ENCODE measurements at regions not wholly inside any gene's neighbourhood (a gene's known extent, or its start where the extent isn't known, plus 50 kb on each side); places are given as distances from the start of the nearest gene placed in this dataset.

DNA sequence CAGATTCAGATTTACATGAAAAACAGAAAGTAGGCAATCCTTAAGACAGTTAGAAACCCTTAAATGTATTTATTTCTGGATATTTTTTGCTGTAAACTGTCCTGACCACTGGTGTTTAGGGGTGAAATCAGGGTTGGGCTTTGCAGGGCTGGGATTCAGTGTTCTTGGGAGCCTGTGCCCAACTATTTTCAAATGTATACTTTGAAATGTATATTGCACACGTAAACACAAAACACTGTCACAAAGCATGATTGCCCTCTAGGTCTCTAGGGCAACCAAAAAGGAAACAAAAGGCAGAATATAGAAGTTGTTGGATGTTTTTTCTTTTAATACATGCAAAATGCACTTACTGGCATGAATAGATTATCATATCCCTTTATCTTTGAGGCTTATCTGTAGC, 1185.4 kb downstream of the DIAPH3 start:
- TF ChIP-seq, protein P1, sequence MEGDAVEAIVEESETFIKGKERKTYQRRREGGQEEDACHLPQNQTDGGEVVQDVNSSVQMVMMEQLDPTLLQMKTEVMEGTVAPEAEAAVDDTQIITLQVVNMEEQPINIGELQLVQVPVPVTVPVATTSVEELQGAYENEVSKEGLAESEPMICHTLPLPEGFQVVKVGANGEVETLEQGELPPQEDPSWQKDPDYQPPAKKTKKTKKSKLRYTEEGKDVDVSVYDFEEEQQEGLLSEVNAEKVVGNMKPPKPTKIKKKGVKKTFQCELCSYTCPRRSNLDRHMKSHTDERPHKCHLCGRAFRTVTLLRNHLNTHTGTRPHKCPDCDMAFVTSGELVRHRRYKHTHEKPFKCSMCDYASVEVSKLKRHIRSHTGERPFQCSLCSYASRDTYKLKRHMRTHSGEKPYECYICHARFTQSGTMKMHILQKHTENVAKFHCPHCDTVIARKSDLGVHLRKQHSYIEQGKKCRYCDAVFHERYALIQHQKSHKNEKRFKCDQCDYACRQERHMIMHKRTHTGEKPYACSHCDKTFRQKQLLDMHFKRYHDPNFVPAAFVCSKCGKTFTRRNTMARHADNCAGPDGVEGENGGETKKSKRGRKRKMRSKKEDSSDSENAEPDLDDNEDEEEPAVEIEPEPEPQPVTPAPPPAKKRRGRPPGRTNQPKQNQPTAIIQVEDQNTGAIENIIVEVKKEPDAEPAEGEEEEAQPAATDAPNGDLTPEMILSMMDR (IDR thresholded peaks at IDR 0.05; ENCODE audit: low read depth, low read length, missing control alignments): no peak
- DNase-seq (ENCODE audit: extremely low read depth, low read depth): no peak
- no peak overlapping the region for H3K4me3 ChIP-seq (replicated peaks; ENCODE audit: low read depth, low read length)

DNA sequence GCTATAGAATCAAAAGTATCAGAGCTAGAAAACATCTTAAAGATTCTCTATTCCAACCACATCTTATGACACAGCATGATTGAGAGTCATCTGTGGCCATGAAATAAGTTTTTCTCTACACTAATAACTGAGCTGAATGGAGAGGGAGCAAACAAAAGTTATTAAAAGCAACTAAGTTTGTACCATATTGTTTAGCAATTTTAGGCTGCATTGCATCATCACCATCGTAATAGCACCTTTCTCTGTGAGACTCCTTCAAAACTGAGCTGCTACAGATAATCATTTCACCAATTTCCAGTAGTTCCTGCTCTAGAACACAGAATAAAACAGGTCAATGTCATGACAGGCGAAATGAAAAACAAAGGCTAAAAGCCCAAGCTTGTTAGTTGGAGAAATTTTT, 1183.9 kb downstream of the DIAPH3 start:
- DNase-seq (ENCODE audit: extremely low read depth, low read depth): no peak
- no peak overlapping the region for H3K4me3 ChIP-seq (replicated peaks; ENCODE audit: low read depth, low read length)
- TF ChIP-seq, protein P1 (IDR thresholded peaks at IDR 0.05; ENCODE audit: low read depth, low read length, missing control alignments): no peak

GRCh38 chr13:58985845-58986244, 1177.9 kb downstream of the DIAPH3 start:
- TF ChIP-seq, protein P1 (IDR thresholded peaks at IDR 0.05; ENCODE audit: low read depth, low read length, missing control alignments): no peak
- no peak overlapping the region for H3K4me3 ChIP-seq (replicated peaks; ENCODE audit: low read depth, low read length)
- no peak for DNase-seq (ENCODE audit: extremely low read depth, low read depth)

DNA sequence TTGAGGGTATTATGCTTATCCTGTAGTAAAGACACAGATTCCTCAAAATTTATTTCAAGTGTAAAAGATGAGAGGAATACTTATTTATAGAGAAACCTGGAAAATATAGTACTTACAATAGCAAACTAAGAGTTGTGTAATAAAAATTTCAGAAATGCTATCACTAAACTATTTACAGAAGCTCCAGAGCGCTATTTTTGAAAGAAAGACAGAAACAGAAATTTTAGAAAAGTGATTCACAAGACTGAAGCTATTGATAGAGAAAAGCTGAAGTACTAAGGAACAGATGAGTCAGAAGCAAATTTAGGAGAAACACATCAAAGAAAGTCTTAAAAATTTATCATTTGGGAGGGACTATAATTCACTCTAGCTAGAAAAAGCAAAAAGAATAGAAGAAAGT, 1174.2 kb downstream of the DIAPH3 start:
- no peak for DNase-seq (ENCODE audit: extremely low read depth, low read depth)
- TF ChIP-seq, protein P1 (IDR thresholded peaks at IDR 0.05; ENCODE audit: low read depth, low read length, missing control alignments): no peak
- H3K4me3 ChIP-seq (replicated peaks; ENCODE audit: low read depth, low read length): no peak overlapping the region

DNA sequence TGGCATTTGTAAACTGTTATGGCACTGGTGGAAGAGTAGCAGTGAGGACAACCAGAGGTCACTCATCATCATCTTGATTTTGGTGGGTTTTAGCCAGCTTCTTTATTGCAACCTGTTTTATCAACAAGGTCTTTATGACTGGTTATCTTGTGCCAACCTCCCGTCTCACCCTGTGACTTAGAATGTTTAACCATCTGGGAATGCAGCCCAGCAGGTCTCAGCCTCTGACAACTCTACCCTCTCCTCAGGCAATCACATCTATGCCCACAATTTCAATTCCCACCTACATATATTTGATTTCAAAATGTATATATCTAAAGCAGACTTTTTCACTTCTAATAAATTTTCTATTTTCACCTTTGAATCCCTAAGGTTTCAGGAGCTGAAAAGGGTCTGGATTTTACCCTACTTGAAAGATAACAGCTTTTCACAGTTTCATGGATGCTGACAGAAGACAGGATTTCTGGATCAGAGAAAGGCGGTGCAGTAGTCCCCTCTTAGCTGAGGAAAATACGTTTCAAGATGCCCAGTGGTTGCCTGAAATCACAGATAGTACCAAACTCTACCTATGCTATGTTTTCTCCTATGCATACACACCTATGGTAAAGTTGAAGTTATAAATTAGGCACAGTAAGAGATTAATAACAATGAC, 1171.8 kb downstream of the DIAPH3 start:
- TF ChIP-seq, protein P1 (IDR thresholded peaks at IDR 0.05; ENCODE audit: low read depth, low read length, missing control alignments): no peak
- no peak overlapping the region for H3K4me3 ChIP-seq (replicated peaks; ENCODE audit: low read depth, low read length)
- DNase-seq (ENCODE audit: extremely low read depth, low read depth): no peak

GRCh38 chr13:58992478-58993042, 1171.2 kb downstream of the DIAPH3 start:
- TF ChIP-seq, protein P1 (IDR thresholded peaks at IDR 0.05; ENCODE audit: low read depth, low read length, missing control alignments): no peak
- no peak for DNase-seq (ENCODE audit: extremely low read depth, low read depth)
- no peak overlapping the region for H3K4me3 ChIP-seq (replicated peaks; ENCODE audit: low read depth, low read length)
